B cell (primary cell): ENCODE measurements at regions not wholly inside any gene's neighbourhood (a gene's known extent, or its start where the extent isn't known, plus 50 kb on each side); places are given as distances from the start of the nearest gene placed in this dataset.
"Not testable (repeated sequence)": the region's sequence is repeated elsewhere in the genome, so short reads cannot be mapped to it uniquely, and the experiment has no call there.

ENCODE experiments used
- EZH2 ChIP-seq: IDR thresholded peaks from 2 replicates; pipeline ENCODE4 v1.6.1; 2012; ENCODE audit warnings: borderline replicate concordance, low read depth, mild to moderate bottlenecking, moderate library complexity, low read length; ENCODE audit not compliant: insufficient read depth, poor library complexity, severe bottlenecking
- TF ChIP-seq, protein P1 (sequence below): fragments of 200-600 bp; IDR thresholded peaks from one replicate; pipeline ENCODE4 v1.8.0; 2022; ENCODE audit warnings: antibody characterized with exemption, mild to moderate bottlenecking

- TF ChIP-seq, protein P1, sequence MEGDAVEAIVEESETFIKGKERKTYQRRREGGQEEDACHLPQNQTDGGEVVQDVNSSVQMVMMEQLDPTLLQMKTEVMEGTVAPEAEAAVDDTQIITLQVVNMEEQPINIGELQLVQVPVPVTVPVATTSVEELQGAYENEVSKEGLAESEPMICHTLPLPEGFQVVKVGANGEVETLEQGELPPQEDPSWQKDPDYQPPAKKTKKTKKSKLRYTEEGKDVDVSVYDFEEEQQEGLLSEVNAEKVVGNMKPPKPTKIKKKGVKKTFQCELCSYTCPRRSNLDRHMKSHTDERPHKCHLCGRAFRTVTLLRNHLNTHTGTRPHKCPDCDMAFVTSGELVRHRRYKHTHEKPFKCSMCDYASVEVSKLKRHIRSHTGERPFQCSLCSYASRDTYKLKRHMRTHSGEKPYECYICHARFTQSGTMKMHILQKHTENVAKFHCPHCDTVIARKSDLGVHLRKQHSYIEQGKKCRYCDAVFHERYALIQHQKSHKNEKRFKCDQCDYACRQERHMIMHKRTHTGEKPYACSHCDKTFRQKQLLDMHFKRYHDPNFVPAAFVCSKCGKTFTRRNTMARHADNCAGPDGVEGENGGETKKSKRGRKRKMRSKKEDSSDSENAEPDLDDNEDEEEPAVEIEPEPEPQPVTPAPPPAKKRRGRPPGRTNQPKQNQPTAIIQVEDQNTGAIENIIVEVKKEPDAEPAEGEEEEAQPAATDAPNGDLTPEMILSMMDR: not testable (repeated sequence)
- TF ChIP-seq EZH2: not testable (repeated sequence)
These were observed 954.6 kb upstream of the CDH18 start for GRCh38 chr5:20942603-20943002.
